ENCODE measurements at regions not wholly inside any gene's neighbourhood (a gene's known extent, or its start where the extent isn't known, plus 50 kb on each side); places are given as distances from the start of the nearest gene placed in this dataset. TPM values are rescaled to one million over a fixed set of nuclear protein-coding genes. Genes with fewer than 3 reads are reported as not detected.

DNA sequence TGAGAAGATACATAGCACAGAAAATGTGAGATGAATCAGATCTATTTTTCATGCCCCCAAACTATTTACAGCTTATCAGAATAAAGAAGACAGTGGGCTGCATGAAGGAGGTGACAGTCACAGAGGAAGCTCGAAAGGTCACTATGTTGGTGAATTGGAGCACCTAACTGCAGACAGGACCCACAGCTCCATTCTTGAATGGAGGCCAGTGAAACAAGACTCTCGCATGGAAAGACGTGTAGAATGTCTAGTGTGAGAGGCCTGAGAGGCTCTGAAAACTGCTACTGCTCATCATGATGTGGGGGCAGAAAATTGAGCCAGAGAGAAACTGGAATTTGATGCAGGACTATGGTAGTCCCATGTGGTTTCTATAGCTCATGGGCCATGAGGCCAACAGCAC, 60.3 kb upstream of the CCDC190 start:
- no peak for DNase-seq (ENCODE audit: low spot score)

DNA sequence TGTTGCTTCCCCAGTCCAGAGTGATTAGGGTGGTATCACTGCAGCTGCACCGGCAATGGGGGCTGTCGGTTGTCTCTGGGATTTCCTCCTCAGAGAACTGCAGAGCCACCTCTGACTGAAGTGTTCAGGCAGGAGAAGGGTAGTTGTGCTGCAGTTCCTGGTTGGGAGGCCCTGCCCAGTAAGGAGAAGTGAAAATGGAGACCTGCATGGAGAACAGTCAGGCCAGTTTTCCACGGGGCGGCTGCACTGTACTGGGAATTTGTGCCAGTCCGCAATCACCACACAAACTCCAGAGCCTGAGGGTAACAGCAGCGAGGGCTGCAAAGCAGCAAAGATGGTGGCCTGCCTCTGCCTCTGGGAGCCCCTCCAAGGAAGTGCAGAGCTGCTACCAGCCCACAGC, 58.1 kb upstream of the CCDC190 start:
- no peak for DNase-seq (ENCODE audit: low spot score)

DNA sequence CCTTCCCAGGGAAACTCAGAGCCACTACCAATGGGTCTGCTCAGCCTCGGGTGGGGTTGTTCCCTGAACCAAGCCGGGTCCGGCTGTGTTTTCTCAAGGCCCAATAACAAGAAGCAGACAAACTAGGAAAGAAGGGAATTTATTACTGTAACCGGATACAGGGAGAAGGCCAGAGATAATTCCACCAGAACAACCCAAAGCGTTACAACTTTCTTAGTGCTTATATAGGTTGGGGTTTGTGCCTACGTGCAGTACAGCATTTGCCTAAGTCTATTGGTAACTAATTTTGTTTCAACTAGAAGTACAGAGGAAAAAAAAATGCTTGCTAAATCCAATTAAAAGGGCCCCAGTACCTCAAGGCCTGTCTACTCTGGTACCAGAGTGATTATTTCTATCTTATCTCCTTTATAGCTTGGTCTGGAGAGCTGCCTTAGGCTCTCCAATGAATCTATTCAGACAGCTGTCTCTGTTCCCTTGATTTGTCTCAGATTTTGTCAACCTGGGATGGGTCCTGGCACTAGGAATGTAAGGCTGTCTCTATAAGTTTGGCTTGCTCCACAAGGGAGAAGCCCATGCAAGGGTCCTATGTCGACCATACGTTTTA, 57.3 kb upstream of the CCDC190 start:
- no peak for DNase-seq (ENCODE audit: low spot score)

DNA sequence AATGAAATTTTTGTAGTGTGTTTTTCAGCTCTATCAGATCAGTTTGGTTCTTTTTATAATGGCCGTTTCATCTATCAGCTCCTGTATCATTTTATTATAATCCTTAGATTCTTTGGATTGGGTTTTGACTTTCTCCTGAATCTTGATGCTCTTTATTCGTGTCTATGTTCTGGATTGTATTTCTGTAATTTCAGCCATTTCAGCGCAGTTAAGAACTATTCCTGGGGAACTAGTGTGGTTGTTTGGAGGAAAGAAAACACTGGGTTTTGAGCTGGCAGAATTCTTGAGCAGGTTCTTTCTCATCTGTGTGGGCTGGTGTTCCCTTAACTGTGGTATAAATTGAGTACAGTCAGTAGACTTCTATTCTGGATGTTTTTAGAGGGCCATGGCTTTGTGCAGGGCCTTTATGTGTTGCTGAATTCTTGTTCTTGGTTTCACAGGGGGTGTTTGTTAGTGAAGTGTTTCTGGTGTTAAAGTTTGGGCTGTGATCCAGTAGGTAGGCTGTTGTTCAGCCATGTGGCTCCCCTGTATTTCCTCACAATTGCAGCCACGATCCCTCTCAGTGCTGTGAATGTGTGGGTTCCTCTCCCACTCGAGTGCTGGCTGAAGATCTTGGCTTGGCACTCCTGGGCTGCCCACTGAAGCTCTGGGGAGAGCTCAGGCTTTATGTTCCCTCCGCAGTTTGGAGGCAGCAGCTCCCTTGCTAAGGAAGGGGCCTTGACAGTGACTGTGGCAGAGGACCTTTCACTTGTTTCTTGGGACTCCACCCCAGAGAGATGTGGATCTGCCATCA, 56.0 kb upstream of the CCDC190 start:
- no peak for DNase-seq (ENCODE audit: low spot score)

DNA sequence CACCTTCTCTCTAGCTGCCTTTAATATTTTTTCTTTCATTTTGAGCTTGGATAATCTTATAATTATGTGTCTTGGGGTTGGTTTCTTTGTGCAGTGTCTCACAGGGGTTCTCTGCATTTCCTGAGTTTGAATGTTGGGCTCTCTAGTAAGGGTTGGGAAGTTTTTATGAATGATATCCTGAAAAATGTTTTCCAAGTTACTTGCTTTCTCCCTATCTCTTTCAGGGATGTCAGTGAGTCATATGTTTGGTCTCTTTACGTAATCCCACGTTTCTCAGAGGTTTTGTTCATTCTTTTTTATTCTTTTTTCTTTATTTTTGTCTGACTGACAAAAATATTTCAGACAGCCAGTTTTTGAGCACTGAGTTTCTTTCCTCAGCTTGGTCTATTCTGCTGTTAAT, 55.4 kb upstream of the CCDC190 start:
- no peak for DNase-seq (ENCODE audit: low spot score)

DNA sequence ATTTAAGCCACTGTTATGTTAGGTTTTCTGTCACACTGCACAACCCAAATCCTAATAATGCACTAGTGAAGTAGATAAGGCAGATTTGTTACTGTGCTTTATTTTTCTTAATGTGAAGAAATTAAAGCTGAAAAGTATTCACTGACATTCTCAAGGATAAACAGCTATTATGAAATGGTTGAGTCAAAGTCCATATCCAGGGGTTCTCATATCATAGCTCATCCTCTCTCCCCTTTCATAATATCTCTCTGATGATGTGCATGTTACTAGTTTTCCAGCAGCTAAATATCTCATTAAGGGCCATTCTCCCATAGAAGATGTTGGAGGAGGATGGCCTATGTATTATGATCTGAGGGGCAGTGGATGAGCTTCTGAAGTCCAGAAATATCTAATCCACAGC, 53.6 kb upstream of the CCDC190 start:
- no peak for DNase-seq (ENCODE audit: low spot score)

DNA sequence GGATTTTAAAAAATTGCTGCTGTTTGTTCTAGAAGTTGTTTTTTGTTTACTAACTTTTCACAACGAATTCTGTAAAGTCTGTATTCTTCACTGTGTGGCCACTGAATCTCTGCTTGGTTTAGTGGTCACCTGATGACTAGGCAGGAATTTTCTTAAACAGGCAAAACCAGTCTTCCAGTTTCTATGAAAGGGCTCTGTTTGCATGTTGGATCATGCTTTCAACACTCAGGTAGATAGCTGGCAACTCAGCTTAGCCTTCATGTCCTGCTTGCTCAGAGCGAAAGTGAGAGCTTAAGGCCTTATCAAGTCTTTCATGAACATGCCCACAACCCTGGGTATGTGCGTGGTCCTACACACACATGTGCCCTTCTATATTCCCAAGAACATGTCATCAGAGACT, 52.4 kb upstream of the CCDC190 start:
- DNase-seq (ENCODE audit: low spot score): no peak

DNA sequence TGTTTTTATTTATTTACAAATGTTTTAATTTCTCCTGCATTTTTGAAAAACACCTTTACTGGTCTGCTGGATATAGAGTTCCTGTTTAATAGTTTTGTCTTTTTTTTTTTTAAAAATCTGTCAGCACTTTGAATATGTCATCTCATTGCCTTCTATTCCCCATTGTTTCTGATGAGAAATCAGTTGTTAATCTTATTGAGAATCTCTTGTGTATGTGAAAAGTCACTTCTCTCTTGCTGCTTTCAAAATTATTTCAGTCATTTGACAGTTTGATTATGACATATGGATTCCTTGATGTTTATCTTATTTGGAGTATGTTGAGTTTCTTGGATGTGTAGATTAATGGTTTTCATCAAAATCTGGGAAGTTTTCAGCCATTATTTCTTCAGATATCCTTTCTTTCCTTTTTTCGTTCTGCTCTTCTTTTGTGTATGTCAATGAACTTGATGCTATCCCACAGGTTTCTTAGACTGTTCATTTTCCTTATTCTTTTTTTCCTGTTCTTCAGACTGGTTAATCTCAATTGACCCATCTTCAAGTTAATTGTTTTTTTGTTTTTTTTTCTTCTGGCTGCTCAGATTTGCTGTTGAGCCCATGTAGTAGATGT, 51.2 kb upstream of the CCDC190 start:
- no peak for DNase-seq (ENCODE audit: low spot score)

Small RNA genes lying in the stretch of these regions (small RNA-seq; reads per million reads assigned to genes)
- not detected for gene AL392003.1
